NCI-H187 treated with DMSO at 0.1 percent for 48 hours (cell line): ENCODE measurements at regions not wholly inside any gene's neighbourhood (a gene's known extent, or its start where the extent isn't known, plus 50 kb on each side); places are given as distances from the start of the nearest gene placed in this dataset.
"Not testable (repeated sequence)": the region's sequence is repeated elsewhere in the genome, so short reads cannot be mapped to it uniquely, and the experiment has no call there.

ENCODE experiments used
- DNase-seq: peaks from one replicate; lab custom pipeline; 2025; lab: John Stamatoyannopoulos, UW

DNA sequence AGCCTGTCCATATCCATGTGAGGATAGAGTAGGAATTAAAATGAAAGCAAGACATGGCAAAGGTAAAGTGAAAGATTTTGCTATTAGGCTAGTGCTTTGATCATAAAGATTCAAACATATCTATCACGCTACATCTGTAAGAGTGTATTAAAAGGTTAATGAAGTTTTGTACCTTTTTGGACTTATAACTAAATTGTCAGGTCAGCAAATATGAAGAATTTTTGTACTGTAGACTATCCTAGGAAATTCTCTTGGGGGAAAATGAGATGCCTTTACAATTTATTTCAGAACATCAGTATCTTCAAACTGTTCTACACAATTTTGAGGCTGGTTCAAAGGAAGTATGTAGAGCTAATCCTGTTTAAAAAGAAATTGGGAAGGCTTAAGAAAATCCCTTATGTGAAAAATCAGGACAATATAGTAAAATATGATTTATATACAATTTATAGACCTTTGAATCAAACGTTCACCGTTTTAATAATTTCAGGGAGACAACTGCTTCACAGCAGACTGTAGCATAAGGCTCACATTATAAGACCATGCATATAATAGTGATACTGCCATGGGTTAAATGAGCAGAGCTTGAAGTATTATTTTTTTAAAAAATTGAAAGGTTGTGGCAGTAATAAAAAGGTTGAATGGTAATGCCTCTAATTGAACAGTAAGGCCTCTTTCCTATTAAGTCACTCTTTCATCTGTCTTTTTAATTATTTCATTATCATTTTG is 639.5 kb upstream of the ARRDC3 start:
- DNase-seq: no peak

DNA sequence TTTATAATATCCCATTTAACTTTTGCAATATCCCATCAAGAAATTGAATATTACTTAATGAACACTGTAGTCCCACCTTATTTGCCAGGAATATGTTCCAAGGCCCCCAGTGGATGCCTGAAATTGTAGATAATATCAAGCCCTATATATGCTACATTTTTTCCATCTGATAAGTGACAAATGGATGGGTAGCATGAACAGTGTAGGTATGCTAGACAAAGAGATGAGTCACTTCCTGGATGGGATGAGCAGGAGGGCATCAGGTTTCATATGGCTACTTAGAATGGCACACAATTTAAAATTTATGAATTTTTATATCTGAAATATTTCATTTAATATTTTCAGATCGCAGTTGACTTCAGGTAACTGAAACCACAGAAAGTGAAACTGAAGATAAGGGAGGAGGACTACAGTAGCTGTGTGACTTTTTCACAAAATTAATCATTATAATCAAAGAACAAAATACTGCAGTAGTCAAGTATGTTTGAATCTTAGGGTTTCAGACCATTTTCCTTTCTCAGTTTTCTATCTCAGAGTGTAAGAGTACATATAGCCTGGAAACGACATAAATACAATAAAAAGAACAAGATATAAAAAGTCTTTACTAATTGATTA is 636.4 kb upstream of the ARRDC3 start:
- DNase-seq: no peak

DNA sequence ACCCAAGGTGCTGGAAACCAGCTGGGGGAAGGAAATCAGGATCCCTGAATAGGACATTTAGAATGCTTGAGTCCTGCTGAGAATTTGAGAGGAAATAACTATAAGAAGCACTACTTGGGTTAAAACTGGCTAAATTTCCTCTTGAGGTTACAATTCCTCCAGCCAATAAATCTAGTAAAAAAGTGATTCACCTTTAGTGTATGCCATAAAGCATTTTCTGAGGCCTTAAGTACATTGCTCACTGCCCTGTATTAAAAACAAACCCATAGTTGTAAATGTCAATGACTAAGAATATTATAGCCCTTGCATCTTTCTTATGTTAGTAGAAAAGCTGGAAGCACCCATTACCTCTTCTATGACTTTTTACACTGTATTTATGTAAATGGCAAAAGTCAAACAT is 634.7 kb upstream of the ARRDC3 start:
- no peak for DNase-seq

DNA sequence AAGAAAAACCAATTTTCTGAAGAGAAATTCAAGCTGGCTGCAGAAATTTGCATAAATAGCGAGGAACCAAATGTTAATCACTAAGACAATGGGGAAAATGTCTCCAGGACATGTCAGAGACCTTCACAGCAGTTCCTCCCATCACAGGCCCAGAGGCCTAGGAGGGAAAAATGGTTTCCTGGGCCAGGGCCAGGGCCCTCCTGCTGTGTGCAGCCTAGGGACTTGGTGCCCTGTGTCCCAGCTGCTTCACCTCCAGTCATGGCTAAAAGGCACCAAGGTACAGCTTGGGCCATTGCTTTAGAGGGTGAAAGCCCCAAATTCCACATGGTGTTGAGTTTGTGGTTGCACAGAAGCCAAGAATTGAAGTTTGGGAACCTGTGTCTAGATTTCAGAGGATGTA is 628.7 kb upstream of the ARRDC3 start:
- not testable (repeated sequence) for DNase-seq

DNA sequence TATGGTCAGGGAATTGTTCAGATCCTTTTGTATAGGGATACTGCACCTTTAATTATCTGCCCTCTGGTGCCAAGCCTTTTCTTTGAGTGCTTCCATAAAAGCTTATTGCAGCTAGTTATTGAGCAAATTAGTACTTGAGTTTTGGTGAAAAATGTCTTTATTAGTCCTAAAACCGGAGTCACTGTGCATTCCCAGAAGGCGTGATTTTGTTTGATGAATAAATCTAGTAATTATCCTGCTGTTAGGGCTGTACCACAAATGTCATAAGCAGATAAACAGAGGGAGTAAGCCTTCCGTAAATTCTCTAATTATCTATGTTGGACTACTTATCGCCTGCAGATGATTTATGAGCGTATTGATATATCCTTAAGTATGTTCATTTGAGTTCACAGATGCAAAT is 620.7 kb upstream of the ARRDC3 start:
- no peak for DNase-seq

DNA sequence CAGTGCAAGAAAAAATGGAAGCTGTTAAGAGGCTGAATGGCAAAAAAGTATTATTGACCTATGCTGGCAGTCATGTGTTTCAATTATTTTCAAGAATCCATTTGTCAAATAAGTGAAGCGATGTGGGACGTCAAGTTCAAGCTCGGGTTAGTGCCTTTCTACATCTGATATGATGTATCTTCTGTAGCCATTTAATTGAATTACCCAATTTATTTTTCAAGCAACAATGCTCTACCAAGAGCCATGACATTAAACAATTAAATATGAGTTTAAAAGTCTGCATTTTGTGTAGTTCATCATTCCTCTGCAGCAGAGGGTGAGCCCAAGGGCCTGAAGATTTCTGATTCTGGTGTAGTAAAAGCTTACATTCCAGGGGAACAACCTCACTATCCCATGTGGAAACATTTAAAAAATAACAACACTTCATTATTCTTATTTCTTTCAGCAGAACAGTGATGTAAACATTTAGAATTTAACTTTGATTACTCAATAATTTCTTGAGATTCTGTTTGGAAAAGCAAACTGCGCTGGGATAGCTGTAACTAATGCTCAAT is 619.7 kb upstream of the ARRDC3 start:
- DNase-seq: no peak

DNA sequence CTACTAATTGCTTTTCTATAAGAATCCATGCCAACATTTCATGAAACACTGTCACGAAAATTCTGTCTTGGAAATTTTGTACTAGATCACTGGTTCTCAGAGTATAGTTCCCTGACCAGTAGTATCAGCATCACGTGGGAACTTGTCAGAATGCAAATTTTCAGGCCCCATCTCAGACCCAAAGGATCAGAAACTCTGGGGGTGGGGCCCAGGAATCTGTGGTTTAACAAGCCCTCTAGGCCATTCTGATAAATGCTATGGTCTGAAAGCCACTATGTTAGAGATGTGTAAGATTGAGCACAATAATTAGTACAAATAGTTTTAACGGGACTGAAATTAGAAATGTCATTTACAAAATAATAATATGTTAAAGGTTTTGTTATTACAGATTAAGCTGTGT is 615.7 kb upstream of the ARRDC3 start:
- no peak for DNase-seq

DNA sequence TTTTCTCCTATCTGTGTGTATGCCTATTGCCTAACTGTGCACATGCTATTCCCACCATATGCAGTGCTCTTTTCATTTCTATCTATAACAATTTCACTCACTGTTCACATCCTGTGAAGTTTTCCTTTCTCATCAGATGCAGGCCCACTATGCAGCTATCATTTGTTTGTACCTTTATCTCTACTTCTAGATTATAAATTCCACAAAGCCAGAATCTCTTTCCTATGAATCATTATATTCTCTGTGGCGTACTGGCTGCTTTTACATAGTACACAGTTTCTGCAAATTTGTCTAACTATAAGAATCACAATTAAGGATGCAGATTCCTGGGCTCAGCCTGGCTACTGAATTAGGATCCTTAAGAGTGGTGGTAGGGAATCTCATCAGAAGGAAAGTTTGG is 600.8 kb upstream of the ARRDC3 start:
- DNase-seq: no peak

DNA sequence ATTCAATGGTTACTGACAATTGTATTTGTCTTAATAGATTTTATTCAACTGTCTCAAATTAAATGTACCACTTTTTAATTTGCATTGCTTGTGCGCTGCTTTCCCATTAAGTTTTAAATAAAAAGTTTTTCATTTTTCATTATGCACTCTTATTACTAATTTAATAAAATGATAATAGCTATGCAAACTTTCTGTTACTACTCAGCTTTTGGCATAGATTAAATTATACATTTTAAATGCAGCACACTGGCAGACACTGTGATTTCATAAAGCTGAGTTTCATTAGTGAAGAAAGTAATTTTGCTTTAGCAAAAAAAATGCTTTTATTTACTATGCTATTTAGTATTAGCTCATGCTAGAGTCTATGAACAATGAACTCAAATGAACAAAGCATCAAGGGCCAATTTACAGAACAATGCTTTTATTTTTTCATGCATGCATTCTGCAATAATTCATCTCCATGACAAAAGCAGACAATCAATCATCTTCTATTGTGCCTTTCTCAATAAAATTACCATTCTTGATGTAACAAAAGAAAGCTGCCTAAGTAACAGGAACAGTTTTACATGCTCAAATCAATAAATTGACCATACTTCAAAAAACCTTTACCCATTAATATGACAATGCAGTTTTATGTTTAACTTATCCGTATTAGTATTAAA is 595.2 kb upstream of the ARRDC3 start:
- no peak for DNase-seq

DNA sequence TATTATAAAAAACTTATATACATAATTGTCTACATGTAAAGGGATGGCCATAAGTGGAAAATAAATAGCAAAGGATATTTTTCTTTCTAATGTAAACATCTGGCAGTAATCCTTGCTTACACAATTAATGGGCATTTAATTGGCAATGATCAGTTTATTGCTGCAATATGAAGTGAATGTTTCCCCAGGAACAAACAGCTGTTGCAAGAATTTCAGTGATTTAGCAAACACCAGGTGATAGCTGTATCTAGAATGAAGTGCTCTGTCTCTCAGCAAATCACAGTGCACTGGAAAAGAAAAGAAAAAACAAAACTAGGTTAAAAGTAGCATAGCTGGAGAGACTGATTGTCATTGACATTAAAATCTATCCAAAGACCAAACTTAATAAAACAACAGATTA is 594.5 kb upstream of the ARRDC3 start:
- no peak for DNase-seq

DNA sequence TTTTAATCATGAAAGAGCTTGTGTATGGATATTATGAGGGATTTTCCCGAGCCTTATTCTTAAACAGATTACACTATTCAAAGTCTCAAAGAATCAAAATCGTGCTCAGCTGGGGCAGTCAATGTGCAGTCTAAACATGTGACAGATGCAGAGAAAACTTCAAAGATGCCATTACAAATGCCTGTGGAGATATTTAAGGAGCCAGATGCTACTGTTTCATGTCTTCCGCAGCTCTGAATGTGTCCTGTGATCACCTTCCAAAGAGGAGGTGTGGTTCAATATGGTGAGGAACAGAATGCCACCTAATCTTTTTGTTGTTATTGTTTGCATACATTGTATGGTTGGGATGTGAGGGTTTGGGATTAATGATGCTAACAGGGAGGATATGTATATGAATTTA is 593.3 kb upstream of the ARRDC3 start:
- no peak for DNase-seq

DNA sequence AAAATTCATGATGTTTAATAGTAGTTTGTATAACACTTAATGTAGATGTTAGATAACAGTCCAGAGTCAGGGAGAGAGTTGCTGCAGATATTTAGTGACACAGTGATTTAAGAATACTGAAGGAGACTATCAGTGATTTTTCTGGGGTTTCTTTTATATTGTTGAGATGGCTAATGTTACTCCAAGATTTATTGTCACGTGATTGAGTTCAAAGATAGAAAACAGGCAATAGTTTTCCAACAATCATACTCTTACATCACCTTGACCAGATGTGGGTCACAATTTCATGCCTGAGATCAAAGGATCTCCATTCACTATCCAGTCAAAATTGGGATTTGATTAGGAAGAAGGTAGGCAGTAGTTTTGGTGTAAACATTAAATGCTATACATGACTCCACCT is 580.0 kb upstream of the ARRDC3 start:
- DNase-seq: no peak

DNA sequence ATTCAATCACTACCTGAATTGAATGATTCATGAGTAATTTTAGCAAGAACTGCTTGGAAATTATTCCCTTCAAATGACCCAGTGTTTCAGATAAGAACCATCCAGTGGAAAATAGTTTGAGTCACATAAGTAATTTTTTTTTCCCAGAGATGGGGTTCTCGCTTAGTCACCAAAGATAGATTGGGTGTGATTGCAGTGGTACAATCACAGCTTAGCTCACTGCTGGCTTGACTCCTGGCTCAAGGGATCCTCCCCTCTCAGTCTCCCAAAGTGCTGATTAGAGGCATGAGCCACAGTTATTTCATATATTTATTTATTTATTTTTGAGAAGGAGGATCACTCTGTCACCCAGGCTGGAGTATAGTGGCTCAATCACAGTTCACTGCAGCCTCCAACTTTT is 574.5 kb upstream of the ARRDC3 start:
- DNase-seq: no peak

DNA sequence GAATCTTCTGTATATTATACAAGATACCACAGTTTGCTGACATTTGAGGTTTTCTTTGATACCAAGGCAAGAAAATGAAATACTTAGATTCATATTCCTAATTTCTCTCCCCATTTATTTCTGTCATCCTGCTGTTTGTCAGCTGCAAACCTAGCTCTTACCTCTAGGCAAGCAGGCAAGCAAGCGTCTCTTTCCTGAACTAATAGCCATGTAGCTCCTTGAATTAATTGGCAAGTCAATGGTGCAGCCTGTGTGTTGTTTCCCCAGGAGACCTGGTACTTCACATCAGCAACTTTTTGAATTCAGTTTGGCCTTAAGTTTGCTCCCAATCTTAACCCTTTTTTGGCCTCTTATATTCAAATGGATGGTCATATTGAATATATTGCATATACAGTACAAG is 573.6 kb upstream of the ARRDC3 start:
- DNase-seq: no peak

DNA sequence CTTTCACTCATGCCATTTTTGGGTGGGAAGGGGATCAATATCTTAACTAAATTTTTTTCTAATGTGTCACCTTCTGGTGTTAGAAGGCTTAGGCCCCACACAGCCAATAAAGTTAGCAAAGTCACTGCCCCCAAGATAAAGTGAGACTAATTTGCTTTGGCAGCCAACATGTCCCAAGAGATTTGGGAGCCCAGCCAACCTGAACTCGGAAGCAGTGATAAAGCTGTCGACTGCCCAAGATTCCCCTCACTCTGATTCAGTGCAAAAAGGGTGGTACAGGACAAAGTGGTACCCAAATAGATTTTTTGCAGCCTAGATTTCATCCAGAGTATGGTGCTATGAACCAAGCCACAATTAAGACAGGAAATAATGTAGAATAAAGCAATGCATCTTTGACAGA is 572.5 kb upstream of the ARRDC3 start:
- DNase-seq: no peak

DNA sequence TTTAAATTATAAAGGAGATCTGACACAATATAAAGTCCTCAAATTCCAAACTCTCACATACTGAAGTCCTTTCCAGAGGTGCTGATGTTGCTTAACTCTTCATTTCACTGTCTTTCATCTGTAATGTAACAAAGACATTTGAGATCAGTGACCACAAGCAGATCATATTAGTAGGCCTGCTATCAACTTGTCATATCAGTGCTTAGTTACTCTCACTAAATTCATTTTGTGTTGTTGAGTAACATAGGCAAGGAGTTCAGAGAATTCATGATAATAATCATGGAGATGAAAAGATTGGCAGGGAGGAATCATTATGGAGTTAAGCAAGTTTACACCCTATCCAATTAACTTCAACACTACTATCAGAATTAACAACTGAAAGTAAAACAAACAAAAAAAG is 571.0 kb upstream of the ARRDC3 start:
- no peak for DNase-seq

DNA sequence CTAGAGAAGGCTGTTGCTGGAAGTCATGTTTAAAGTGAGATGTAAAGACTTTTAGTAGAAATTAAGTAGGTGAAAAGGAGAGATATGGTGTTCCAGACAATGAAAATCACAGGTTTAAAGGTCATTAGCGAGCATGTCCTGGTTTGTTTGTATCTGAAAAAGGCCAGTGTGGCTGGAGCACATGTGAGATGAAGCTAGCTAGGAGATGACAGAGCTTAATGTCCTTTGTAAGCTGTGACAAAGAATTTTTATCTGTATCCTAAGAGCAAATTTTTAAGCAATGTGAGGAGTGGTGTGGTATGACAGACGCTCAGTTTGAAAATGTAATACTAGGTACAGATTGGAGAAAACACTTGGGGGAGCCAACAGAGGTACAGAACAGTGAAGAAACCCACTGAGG is 567.2 kb upstream of the ARRDC3 start:
- DNase-seq: no peak

DNA sequence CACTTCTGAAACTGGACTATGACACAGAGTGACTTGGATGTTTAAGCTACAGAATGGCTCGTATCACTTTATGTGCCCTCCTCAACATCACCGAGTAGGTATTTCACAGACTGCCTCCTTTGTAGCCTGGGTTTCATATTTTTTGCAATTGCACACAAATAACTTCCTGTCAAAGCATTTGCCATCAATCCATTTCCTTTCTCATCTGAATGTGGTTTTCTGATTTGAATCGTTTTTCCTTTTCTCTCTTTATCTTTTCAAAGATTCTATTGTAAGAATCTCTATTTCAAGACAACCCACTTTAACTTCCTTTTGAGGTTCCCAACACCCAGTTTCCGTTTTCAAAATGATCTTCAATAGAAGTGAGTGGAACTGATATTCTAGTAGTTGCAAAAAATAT is 563.8 kb upstream of the ARRDC3 start:
- no peak for DNase-seq

DNA sequence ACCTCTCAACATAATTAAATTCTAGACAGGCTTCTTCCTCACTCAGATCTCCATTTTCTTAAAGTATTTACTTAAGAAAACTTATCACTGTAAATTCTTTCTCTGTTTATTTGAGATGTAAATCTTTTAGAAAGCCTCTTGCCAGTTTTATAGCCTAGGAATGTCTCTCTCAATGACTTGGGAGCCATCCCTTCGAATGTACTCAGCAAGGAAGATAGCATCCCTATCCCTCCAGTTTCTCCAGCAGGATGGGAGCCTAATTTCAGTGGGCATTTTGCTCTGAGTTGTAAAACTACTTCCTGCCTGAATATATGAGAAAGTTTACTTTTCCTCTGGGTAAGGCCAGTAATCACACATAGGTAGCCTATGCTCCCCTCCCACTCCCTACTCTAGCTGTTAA is 558.5 kb upstream of the ARRDC3 start:
- no peak for DNase-seq

DNA sequence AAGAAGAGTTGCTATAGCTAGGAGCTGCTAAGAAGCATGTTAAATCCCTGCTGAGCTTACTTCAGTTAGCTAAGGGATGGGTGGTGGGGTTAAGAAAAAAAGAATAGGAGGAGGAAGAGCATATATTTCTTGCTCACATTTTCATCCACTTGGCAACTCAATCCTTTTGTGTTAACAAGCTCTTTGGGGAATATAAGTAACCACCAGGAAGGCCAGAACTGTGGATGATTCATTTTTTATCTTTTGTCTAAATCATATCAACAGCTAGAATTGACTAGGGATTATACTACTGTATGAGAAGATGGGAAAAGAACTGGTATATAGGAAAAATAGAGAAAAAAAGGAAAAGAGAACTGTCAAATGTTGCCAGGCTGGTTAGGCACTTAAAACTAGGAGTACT is 555.3 kb upstream of the ARRDC3 start:
- DNase-seq: no peak

DNA sequence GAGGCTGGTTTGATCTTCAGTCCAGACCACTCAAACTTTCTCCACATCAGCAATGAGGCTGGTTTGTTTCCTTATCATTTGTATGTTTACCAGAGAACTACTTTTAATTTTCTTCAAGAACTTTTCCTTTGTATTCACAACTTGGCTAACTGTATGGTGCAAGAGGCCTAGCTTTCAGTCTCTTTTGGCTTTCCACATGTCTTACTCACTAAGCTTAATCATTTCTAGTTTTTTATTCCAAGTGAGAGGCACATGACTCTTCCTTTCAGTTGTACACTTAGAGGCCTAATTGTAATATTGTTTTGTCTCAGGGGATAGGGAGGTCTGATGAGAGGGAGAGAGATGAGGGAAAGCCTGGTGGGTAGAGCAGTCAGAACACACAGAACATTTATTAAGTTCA is 554.0 kb upstream of the ARRDC3 start:
- no peak for DNase-seq

DNA sequence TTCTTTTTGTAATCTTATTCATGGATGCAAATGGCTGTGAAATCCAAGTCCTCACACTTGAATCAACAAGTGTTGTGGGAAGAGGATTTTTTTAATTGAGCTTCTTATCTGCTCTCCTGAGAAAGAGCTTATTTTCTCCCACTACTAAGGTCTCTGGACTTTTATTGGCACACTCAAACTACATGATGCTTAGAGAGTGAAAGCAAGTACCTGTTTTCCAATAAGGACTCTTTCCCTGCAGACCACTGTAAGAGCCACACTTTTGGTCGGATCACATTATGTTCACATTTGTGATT is 546.4 kb upstream of the ARRDC3 start:
- no peak for DNase-seq

DNA sequence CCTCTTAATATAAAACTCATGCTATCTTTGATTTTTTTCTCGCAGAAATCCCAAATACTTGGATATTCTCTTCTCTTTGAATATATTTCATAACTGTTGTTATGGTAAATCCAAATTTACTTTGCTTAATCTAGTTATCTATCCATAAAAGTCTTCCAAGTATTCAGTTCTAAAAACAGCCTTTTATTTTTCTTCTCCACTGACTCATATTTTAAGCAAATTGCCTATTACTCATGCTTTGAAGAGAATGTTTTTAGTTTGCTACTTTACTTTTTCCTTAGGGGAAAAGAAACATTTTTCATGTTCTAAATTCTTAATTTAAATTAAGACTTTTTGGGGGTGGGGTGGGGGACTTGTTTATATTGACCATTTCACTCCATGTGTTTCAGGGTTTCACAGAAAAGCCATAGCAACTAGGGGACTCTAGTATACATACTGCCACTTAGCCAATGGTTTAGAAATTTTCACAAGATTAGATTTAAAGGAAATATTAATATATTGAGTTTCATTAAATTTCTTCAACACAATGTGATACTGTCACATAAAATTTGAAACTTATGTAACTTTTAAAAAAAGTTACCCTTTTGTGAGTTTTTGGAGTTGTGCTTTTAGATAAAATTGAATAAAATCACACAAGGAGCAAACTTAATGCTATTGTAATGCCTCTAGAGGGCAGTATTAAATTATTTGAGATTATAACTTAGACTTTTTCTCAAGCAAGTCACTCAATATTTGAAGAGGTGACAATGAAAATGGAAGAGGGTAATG is 545.8 kb upstream of the ARRDC3 start:
- DNase-seq: no peak
